ENCODE measurements at regions not wholly inside any gene's neighbourhood (a gene's known extent, or its start where the extent isn't known, plus 50 kb on each side); places are given as distances from the start of the nearest gene placed in this dataset.

GRCh38 chr3:87425056-87425455 is 148.7 kb upstream of the POU1F1 start:
- Mint-ChIP-seq H3K36me3 (ENCODE audit: low read depth) (no peaks in the 10 kb centered on the region), H3K4me3 (ENCODE audit: unreplicated experiment) (no peak overlapping the region), H3K4me1 (ENCODE audit: low read depth) (no peaks in the 10 kb centered on the region), H3K27me3 (ENCODE audit: low read depth) (peaks cover 16% of the 10 kb centered on the region), H3K9me3 (ENCODE audit: low read depth) (peaks cover 3% of the 10 kb centered on the region), H3K27ac (ENCODE audit: unreplicated experiment) (no peak overlapping the region)
- TF ChIP-seq CTCF (IDR thresholded peaks at IDR 0.05): no peak
- DNase-seq (ENCODE audit: low spot score): no peak

DNA sequence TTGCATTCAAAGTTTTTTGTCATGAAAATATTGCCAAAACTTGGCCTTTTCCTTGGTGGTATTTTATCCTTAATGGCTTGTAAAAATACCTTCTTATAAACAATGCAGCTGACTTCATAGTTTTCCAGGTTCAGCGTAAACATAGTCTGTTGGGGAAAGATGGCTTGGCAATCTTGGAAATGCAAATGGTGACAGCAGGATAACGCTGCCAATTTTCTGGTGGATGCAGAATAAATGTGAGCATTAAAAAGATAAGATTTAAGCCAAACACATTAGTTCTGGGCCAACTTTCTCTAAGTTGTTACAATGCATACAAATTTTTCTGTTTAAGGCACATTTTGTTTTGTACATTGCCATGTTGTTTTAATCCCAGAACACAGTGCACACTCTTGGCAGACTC is 147.0 kb upstream of the POU1F1 start:
- TF ChIP-seq CTCF (IDR thresholded peaks at IDR 0.05): no peak
- Mint-ChIP-seq H3K4me1 (ENCODE audit: low read depth) (peaks cover 3% of the 10 kb centered on the region), H3K4me3 (ENCODE audit: unreplicated experiment) (no peak overlapping the region), H3K9me3 (ENCODE audit: low read depth) (peaks cover 2% of the 10 kb centered on the region), H3K27me3 (ENCODE audit: low read depth) (peaks cover 16% of the 10 kb centered on the region), H3K36me3 (ENCODE audit: low read depth) (no peaks in the 10 kb centered on the region), H3K27ac (ENCODE audit: unreplicated experiment) (no peak overlapping the region)
- no peak for DNase-seq (ENCODE audit: low spot score)

- H3K9me3 Mint-ChIP-seq (ENCODE audit: low read depth): no peaks in the 10 kb centered on the region
- no peaks in the 10 kb centered on the region for H3K36me3 Mint-ChIP-seq (ENCODE audit: low read depth)
- no peak overlapping the region for H3K27ac Mint-ChIP-seq (ENCODE audit: unreplicated experiment)
- no peak for DNase-seq (ENCODE audit: low spot score)
- no peak overlapping the region for H3K4me3 Mint-ChIP-seq (ENCODE audit: unreplicated experiment)
- TF ChIP-seq CTCF (IDR thresholded peaks at IDR 0.05): no peak
- H3K4me1 Mint-ChIP-seq (ENCODE audit: low read depth): peaks cover 3% of the 10 kb centered on the region
- H3K27me3 Mint-ChIP-seq (ENCODE audit: low read depth): peaks cover 16% of the 10 kb centered on the region
Observed at GRCh38 chr3:87422333-87422732, 145.9 kb upstream of the POU1F1 start.

GRCh38 chr3:87420171-87420570 is 143.8 kb upstream of the POU1F1 start:
- H3K9me3 Mint-ChIP-seq (ENCODE audit: low read depth): peaks cover 8% of the 10 kb centered on the region
- no peak overlapping the region for H3K4me3 Mint-ChIP-seq (ENCODE audit: unreplicated experiment)
- DNase-seq (ENCODE audit: low spot score): no peak
- H3K36me3 Mint-ChIP-seq (ENCODE audit: low read depth): peaks cover 2% of the 10 kb centered on the region
- peaks cover 3% of the 10 kb centered on the region for H3K4me1 Mint-ChIP-seq (ENCODE audit: low read depth)
- H3K27me3 Mint-ChIP-seq (ENCODE audit: low read depth): peaks cover 15% of the 10 kb centered on the region
- TF ChIP-seq CTCF (IDR thresholded peaks at IDR 0.05): no peak
- H3K27ac Mint-ChIP-seq (ENCODE audit: unreplicated experiment): no peak overlapping the region

GRCh38 chr3:87414271-87414670 is 137.9 kb upstream of the POU1F1 start:
- H3K27me3 Mint-ChIP-seq (ENCODE audit: low read depth): no peaks in the 10 kb centered on the region
- no peak for TF ChIP-seq CTCF (IDR thresholded peaks at IDR 0.05)

More at GRCh38 chr3:87414271-87414670, 137.9 kb upstream of the POU1F1 start:
- Mint-ChIP-seq H3K4me3 (ENCODE audit: unreplicated experiment) (no peak overlapping the region), H3K4me1 (ENCODE audit: low read depth) (peaks cover 12% of the 10 kb centered on the region), H3K27ac (ENCODE audit: unreplicated experiment) (no peak overlapping the region), H3K36me3 (ENCODE audit: low read depth) (peaks cover 2% of the 10 kb centered on the region), H3K9me3 (ENCODE audit: low read depth) (peaks cover 8% of the 10 kb centered on the region)
- no peak for DNase-seq (ENCODE audit: low spot score)

All from chondrocyte (in vitro differentiated cells).